Islet precursor cell (in vitro differentiated cells): ENCODE measurements at regions not wholly inside any gene's neighbourhood (a gene's known extent, or its start where the extent isn't known, plus 50 kb on each side); places are given as distances from the start of the nearest gene placed in this dataset.

ENCODE experiments used
- DNase-seq: peaks from one replicate; pipeline ENCODE4 v3.0.0-alpha.2; 2018

DNA sequence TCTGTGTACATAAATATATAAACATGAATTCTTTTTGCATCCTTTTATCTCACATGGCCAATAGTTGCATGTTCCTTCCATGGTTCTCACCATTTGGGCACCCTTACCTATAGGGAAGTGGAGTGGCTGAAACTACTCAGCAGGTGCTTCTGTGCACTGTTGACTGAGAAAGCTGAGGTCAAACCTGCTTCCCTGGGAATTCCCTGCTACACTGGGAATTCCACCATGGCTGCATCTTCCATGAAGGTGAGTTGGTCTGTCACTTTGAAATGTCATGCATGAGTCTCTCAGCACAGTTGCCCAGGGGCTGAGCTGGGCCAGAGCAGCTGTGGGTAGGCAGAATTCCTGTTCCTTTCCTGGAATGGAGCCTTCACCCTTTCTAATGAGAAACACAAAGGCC is 193.8 kb upstream of the PRSS16 start:
- DNase-seq, result no peak

DNA sequence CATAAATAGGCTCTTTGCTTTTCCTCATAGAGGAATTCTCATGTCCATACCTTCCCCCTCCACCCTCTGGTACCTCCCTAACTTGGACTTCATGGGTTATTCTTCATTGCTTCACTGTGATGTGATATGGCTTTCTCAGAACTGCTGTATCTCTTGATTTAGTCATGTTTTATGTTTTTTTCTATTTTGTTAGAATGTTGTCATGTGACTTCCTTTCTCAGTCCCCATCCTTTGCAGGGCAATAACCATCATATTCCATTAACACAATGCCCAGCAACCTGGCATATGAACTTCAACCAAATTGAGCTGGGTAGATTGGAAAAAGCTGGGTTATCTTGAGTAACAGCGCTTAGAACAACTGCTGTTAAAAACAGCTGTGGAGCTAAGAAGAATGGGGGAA is 190.9 kb upstream of the PRSS16 start:
- no peak for DNase-seq

DNA sequence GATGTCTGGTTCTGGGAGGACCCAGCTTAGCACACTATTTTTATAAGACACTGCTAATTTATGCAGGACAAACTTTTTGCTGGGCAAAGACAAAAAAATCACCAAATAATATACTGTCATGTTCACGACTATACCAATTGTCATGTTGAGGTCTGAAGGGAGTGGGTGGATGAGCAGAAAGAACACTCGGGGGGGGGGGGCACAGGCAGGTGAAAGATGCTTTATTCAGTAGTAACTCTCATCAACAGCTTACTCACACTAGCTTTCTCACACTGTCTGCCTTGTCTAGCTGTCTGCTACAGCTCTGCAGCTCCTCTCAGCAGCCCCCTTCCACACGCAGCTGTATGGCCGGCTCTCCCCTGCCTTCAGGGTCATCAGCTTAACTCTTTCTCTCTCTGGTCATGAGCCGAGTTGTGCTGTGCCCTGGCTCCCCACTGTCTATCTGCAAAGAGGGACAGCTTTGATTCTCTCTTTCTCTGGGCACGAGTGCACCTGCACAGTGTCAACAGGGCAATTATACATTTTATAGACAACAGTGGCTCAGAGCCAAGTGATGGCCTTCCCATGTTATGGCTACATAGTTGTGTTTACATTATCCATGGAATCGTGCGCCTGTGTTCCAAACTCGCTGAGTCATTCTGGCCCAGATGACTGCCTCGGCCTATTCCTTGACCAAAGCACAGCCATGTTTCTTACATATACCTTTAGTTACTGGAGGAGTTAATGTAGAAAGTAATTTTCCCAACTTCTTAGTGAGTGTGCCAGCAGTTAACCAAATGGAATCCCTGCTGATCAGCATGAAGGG is 187.7 kb upstream of the PRSS16 start:
- DNase-seq, result no peak

DNA sequence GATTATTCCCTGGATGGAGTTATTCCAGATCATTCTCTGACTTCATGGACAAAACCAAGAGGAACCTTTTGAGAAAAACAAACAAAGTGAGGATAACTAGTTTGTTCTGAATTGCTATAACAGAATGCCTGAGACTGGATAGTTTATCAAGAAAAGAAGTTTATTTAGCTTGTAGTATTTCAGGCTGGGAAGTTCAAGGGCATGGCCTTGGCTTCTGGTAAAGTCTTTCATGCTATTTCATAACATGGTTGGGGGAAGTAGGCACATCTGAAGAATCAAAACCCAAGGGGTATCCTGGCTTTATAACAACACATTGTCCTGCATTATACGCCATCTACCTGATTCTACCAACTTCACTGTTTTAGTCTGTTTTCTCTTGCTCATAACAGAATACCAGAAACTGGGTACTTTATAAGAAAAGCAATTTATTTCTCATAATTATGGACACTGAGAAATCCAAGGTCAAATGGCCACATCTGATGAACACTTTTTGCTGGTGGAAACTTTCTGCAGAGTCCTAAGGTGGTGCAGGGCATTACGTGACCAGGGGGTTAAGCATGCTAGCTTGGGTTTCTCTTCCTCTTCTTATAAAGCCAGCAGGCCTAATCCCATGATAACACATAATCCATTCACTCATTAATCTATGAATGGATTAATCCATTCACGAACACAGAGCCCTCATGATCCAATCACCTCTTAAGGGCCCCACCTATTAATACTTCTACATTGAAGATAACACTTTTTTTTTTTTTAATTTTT is 186.1 kb upstream of the PRSS16 start:
- DNase-seq, result no peak

- no peak for DNase-seq
These were observed 184.7 kb upstream of the PRSS16 start for GRCh38 chr6:27062755-27063154.

DNA sequence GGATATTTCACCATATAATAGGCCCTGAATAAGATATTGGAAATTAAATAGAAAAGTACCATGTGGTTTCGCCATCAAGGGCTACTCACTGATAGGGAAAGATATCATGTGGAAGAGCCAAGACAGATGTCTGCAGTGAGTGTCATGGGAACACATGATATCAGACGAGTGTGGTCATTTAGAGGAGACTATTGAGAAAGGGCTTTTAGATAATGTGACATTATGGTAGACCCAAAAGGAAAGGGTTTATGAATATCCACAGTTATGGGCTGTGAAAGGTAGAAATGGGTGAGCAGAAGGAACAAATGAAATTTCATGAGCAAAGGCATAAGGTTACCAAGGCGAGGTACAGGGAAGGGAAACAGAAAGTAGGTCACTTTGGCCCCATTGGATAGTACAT is 182.3 kb upstream of the PRSS16 start:
- no peak for DNase-seq

- no peak for DNase-seq
These were observed 181.1 kb upstream of the PRSS16 start for GRCh38 chr6:27066381-27066780.

DNA sequence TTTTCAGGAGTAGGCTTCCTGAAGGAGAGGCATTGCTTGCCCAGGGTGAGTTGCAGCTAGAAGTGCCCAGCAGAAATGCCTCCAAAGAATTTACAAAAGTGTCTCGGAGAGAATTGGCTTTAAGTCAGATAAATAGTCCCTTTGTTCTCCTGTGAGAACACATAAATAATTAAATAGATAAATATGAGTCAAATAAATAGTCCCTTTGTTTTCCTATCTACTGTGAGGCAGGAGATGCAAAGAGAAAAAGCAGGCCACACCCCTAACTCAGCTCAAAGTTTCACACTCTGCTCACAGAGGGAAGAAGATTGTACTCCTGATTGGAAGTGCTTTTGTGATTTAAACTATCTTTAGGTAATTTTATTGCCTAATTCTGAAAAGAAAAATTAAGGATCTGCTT is 180.7 kb upstream of the PRSS16 start:
- DNase-seq, result no peak

GRCh38 chr6:27073441-27073840 is 174.1 kb upstream of the PRSS16 start:
- no peak for DNase-seq

DNA sequence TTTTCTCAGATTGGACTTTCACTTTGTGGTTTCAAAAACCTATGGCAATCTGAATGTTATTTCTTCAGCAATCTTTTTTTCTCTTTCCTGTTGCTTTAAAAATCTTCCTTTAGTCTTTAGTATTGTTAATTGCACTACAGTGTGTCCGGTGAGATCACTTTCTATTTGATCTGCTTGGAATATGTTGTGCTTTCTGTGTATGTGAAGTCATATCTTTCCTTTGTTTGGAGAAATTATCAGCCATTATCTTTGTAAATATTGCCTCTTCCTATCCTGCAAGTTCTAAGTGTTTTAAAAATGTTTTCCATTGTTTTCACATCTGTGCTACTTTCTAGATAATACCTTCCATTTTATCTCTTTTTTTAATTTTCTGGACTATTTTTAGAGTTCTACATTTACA is 171.4 kb upstream of the PRSS16 start:
- no peak for DNase-seq

DNA sequence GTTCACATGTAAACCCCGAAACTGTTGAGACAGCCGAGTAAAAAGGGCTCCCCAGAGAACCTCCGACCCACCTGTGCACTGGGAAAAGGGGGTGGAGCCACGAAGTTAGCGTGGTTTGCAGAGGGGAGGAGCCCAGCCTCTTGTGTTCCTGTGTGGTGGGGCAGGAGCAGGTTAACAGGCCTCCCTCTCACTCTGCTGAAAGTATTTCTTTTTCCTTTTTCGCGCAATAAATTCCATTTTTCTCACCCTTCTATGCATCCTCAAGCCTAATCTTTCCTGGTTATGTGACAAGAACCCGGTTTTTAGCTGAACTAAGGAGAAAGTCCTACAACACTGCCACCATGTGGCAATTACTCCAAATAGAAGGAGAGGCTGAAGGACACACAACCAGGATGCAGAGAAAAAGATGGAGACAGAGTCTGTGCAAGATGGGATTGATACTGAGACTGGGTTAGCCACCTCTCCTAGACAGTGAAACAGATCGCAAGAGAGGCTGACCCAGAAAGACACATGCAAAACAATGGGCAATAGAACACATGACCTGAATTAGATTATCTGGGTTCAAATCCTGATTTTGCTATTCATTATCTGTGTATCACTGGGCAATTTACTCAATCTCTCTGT is 168.7 kb upstream of the PRSS16 start:
- peak; percentile 74 for DNase-seq

GRCh38 chr6:27081188-27081587 is 166.3 kb upstream of the PRSS16 start:
- DNase-seq, result no peak

DNA sequence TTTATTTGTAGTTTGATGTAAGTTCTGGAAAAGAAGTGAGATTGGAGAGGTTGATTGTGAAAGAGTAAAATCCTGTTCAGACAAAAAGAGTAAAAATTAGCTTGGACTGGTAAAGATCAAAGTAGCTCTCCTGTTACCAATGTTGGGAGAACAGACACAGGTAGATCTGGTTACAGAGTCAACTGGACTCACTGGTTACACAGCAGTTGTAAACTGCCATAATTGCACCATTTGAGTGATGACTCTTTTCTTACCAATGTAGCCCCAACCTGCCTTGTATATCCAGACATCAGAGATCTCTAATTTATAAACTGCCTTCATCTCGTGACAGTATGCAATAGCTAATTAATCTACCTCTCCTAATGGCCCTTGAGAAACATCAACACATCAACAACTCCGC is 165.6 kb upstream of the PRSS16 start:
- no peak for DNase-seq

- DNase-seq, result no peak
These were observed 159.4 kb upstream of the PRSS16 start for GRCh38 chr6:27088068-27088467.

- peak; percentile 72 for DNase-seq
These were observed 155.7 kb upstream of the PRSS16 start for GRCh38 chr6:27091661-27092315.

DNA sequence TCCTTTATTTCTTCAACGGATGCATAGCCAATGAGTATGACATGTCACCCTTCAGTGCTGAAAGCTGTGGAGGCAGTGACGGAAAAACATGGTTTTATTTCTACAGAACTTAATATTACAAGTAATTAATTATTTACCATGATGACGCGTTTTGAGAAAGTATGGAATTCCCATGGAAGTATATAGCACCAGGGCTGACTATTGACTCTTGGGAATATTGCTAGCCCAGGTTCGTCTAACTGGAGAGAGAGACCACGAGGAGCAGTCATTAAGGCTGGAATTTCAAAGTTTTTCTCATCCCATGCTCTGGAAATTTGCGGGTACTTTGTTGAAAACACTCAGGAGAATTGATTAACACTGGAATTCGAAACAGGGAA is 155.2 kb upstream of the PRSS16 start:
- DNase-seq, result no peak

- no peak for DNase-seq
These were observed 151.6 kb upstream of the PRSS16 start for GRCh38 chr6:27095914-27096313.

DNA sequence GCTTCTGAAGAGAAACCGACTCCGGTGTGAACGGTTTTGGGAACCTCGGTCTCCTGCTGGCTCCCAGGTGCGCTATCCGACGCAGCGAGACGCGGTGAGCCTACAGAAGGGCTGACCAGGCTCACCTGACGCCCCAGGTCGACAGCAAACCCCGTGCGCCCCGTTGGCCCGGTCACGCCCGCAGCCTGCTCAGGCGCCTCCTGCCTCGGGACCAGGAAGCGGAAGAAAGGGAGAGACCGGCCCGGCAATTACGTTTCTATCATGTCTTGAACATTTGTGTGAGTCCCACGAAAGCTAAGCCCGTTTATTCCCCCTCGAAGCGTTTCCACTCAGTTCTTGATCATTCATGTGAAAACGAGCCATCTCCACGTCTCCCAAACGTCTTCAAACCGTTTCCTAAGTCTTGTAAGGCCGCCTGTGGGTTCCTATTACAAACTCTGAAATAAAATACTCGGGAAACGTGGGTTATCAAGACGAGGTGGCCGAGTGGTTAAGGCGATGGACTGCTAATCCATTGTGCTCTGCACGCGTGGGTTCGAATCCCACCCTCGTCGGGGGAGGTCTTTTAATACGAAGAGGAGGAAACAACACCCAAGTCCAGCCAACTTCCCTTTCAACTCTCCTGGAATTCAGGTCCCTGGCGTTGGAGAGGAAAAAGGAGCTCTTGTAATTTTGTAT is 150.5 kb upstream of the PRSS16 start:
- peak; percentile 69 for DNase-seq

GRCh38 chr6:27098956-27099355 is 148.5 kb upstream of the PRSS16 start:
- DNase-seq, result no peak

GRCh38 chr6:27100921-27101320 is 146.6 kb upstream of the PRSS16 start:
- no peak for DNase-seq

- no peak for DNase-seq
These were observed 145.7 kb upstream of the PRSS16 start for GRCh38 chr6:27101824-27102223.

- no peak for DNase-seq
These were observed 141.1 kb upstream of the PRSS16 start for GRCh38 chr6:27106382-27106781.

DNA sequence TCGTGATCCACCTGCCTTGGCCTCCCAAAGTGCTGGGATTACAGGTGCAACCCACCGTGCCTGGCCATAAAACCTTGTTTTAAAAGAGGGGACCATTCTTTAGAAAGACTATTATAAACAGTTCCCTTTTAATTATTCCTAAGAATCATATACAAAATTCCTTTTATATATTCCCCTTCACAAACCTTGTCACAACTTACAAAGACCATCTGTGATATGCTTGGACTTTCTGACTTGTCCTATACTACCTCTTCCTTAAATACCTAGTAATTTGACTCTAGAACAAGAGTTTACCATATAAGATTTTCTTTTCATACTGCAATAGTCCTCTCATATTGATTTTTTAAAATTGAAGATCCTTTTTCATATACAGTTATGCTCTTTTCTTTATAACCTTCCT is 135.8 kb upstream of the PRSS16 start:
- DNase-seq, result no peak
